ENCODE measurements at regions not wholly inside any gene's neighbourhood (a gene's known extent, or its start where the extent isn't known, plus 50 kb on each side); places are given as distances from the start of the nearest gene placed in this dataset.

GRCh38 chr6:150694889-150695288 lies 95.2 kb downstream of the PLEKHG1 start:
- TF ChIP-seq CTCF (IDR thresholded peaks at IDR 0.05) (no peak), POLR2A (IDR thresholded peaks at IDR 0.05) (no peak)
